GM21423 (cell line): ENCODE measurements at regions not wholly inside any gene's neighbourhood (a gene's known extent, or its start where the extent isn't known, plus 50 kb on each side); places are given as distances from the start of the nearest gene placed in this dataset.
A peak's percentile ranks its signal among the peaks of the same experiment; 100 is the strongest.
"Not testable (repeated sequence)": the region's sequence is repeated elsewhere in the genome, so short reads cannot be mapped to it uniquely, and the experiment has no call there.

Experiments used
- ATAC-seq: cut with Tn5 transposase; IDR thresholded peaks from one replicate; pipeline ENCODE4 v1.9.1; 2021; ENCODE audit warnings: mild to moderate bottlenecking, moderate library complexity; ENCODE audit not compliant: unreplicated experiment

DNA sequence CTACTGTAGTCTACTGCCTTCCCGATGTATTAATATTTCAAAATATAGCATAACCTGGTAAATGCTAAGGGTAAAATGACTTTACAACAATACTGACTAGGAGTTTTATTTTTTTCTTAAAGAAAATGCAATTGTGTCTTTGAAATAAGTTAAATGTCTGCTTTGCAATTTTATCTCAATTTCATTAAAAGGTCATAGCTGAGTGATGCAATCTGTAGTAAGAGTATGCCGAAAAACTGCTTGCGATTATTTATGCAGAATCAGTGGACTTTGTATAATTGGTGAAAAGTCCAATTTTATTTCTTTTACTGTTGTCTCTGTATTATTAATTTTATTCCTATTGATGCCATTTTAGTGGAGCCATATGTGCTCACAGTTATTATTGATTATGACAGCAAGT, 1143.6 kb upstream of the EPHA6 start:
- ATAC-seq = no peak

DNA sequence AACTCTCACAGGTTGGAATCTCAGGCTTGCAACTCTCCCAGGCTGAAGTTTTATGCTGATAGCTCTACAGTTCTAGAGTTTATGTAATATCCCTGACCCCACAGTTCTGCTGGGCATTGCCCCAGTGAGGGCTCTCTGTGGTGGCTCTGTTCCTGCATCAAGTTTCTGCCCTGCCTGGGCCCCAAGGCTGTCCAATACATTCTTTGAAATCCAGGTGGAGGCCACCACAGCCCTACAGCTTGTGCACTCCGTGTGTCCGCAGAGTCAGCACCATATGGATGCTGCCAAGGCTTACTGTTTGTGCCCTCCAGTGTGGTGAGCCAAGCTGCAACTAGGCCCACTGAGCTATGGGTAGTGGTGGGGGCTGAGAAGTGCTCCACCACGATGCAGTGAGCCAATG, 1141.2 kb upstream of the EPHA6 start:
- ATAC-seq = no peak

DNA sequence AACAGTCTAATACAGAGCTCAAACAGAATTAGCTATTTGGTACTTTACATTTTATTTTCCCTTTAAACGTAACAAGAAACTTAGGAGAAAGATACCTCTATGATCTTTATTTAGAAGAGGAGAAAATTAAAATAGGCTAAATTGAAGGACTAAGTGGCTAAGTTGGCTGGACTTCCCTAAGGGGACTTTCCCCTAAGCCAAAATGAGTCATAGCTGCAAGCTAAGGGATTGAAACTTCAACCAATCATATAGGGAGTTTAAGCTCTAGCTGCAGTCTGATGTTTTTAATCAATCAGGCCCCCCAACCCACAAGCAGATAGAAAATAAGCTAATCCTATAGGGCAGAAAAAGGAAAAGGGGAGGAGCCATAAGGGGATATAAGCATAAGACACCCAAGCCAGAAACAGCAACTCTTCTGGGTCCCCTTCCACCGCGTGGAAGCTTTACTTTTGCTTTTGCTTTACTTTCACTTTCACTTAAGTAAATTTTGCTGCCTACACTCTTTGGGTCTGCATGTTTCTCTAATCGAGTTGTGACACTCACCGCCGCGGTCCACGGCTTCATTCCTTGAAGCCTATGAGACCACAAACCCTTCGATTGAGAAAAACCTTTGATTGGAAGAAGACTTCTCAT, 1108.5 kb upstream of the EPHA6 start:
- ATAC-seq = peak; percentile 79

DNA sequence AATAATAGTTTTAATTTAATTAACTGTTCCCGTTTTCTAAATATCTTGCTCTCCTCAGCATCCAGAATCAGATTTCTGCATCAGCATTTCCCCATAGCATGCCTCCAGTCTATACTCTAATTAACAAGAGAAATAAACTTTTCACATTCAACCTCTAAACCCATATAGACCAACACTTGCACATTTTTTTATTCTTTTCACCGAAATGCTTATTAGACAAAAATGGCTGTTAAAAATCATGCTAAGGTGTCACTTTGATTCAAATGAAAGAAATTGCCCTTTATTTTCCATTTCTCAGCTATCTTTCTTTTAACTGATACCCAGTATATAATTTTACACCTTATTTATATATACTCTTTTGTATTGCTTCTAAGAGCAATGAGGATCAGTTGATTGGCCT, 1107.1 kb upstream of the EPHA6 start:
- no peak for ATAC-seq

GRCh38 chr3:95710684-95711083, 1103.7 kb upstream of the EPHA6 start:
- no peak for ATAC-seq

DNA sequence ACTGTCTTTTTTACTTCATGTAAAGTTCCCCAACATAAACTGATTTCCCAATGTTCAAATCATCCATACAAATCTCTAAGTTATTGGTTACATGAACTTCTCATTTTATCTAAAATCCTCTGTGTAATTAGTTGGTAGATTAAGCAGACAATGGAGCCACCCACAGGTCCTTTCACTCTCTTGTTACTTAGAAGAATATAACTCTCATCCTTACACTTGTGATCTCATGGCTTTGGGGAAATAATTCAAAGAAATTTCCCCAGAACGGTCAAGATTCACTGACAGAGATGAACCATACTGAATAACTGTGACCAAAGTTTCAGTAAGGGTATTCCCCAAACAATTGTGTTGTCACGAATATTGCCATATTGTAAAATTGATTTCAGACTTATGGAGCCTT, 1102.6 kb upstream of the EPHA6 start:
- no peak for ATAC-seq

GRCh38 chr3:95715128-95715527, 1099.3 kb upstream of the EPHA6 start:
- no peak for ATAC-seq

DNA sequence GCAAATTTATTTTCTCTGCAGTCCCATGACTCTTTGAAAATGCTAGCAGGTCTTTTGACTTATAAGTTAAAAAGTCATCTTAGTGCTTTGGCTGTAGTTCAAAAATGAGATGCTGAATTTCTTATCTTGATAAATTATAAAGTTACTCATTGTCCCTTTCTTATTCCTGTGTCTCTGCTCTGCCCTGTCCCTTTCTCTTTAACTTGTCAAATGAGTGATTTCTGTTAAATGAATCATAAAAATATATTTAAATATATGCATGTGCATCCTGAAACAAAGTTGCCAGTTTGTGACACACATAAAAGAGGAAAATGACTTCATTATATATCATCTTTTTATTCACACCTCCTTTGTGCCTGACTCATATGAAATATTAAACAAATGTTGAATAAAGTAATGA, 1097.3 kb upstream of the EPHA6 start:
- ATAC-seq = no peak

GRCh38 chr3:95718168-95718567, 1096.2 kb upstream of the EPHA6 start:
- no peak for ATAC-seq

- ATAC-seq = no peak
These were observed 1094.9 kb upstream of the EPHA6 start for GRCh38 chr3:95719481-95719880.

- peak; percentile 88 for ATAC-seq
These were observed 1092.5 kb upstream of the EPHA6 start for GRCh38 chr3:95721938-95722337.

DNA sequence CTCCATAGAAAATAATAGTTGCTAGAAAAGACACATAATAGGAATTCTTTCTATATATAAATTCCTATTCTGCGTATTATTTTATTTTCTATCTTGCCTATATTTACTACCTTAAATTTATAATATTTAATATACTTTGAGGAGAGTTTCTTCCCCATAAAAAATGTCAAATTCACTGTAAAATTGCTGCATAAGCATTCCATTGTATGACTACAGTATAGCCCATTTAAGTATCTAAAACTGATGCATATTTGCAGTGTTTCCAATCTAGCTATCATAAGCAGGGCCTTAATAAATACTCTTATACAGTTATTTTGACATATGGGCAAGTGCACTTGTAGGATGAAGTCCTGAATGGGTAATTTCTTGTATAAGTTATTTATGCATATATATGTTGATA, 1088.6 kb upstream of the EPHA6 start:
- no peak for ATAC-seq

DNA sequence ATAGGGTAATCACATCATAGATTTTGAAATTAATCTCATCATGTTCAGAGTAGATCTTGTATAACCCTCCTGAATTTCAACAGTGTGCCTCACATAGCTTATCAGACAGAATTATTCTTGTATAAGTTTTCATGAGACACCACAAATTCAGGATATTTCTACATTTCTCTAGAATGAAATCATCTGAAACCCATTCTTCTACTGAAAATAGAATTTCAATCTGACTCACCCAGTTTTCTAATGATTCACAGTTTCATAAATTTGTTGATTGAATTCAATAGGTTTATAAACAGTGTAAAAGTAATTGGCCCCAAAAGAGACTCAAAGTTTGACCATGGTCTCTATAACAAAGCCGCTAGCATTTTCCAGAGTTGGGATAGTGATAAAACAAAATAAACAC, 1082.6 kb upstream of the EPHA6 start:
- no peak for ATAC-seq

DNA sequence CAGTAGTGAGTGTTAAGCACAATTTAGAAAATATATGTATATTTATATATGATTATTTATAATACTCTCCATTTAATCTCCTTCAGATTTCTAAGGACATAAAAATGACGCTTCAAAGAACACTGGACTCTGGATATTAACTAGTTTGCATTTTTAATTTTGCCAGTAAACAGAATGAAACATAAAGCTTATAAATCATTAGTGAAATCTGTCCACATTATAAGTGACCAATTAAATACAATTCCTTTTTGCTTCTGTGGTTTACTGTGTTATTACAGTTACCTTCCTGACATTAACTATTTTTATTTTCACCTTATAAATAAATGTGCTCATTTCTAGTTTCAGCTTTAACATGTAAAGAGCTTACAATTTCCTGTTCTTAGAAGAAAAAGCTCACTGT, 1081.1 kb upstream of the EPHA6 start:
- no peak for ATAC-seq

DNA sequence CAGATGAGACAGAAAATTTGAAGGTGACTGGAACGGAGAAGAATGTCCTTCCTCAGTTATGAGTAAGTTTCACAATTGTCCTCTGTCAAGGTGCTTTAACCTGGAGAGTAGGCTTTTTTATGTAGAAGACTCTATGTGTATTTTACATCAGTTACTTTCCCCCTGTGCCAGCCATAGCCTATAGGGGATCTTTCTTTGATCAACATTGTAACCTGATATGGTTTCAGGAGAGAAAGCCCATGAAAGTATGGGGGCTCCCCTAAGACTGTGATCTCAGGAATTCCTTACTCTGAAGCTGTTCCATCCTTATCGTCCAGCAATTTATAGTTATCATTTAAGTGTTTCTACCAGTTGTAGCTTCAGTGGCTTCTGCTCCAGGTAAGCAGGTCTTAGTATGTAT, 1076.3 kb upstream of the EPHA6 start:
- ATAC-seq = no peak

DNA sequence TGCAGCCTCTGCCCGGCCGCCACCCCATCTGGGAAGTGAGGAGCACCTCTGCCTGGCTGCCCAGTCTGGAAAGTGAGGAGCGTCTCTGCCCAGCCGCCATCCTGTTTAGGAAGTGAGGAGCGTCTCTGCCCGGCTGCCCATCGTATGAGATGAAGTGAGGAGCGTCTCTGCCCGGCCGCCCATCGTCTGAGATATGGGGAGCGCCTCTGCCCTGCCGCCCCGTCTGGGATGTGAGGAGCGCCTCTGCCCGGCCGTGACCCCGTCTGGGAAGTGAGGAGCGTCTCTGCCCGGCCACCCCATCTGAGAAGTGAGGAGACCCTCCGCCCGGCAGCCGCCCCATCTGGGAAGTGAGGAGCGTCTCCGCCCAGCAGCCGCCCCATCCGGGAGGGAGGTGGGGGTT, 1069.5 kb upstream of the EPHA6 start:
- not testable (repeated sequence) for ATAC-seq

DNA sequence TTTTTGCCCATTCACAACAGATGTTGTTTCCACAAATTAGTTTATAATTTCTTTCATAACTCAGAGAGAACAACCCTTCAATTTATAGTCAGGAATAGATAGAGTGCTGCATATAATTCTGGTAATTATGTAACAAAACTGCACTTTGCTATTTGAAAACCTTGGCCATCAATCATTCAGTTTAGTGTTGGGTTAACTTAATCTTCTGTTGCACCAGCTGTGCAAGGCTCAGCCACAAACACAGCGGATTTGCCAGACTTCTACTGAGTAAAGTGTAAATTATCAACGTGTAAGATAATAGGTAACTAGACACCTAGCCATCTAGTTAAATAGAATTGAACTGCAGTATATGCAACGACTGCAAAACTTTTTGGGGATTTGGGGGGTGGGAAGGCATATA, 1064.3 kb upstream of the EPHA6 start:
- ATAC-seq = no peak

DNA sequence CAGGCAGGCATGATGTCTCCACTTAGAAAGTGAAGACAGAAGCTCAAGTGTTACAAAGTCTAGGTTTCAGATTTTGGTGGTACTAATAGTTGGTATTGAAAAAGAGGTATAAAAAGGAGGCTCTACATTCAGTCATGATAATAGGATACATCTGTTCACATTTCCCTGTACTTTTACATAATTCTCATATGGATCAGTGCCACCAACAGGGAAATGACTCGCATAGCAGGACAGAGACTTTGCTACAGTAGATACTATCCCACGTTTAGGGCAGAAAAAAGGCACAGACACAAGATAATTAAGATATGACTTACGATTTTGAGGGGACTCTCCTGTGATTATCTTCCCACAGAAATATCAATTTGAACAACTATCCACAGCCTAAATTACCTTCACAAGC, 1062.9 kb upstream of the EPHA6 start:
- no peak for ATAC-seq

GRCh38 chr3:95752199-95752598, 1062.2 kb upstream of the EPHA6 start:
- no peak for ATAC-seq

DNA sequence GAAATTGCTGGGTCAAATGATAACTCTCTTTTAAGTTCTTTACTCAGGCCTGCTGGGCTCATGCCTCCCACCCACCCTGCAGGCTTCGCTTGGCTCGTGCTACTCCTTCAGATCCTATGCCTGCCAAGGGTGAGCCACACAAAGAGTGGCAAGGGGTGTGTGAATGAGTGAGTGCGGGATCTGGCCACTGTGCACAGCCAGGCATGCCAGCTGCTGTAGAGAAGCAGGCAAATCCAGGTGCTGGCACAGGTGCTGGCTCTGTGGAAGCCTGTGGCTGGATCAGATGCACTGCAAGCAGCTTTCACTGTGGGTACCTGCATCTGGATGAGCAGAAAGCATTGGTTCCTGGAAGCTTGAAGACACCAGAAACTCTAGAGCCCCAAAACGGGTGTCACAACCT, 1055.7 kb upstream of the EPHA6 start:
- no peak for ATAC-seq

DNA sequence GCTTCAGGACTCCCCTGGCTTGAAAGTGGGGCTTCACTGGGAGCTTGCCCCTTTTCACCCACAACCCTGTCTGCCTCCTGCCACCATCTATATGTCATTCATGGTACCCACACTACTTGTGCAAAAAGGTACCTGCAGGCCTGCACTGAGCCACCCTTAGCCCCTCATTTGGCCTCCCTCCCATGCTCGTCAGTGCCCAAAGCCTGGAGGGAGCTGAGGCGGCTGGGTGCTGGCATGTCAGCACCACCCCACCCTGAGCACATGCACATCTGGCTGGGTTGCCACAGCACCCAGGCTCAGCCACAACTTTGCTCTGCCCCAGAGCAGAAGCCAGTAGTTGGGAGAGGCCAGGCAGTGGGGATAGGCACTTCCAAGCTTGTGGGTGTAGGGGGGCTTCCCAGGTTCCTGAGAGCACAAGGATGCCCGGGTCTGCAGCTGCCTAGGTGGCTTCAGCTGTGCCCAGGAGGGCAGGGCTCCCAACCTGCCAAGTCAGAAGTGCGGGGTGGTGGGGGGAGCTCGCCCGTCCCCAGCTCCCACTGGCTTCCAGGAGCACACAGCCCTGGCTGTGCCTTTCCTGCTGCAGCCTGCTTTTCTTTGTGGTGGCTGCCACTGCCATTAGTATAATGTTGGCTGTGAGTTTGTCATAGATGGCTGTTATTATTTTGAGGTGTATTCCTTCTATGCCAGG, 1054.6 kb upstream of the EPHA6 start:
- ATAC-seq = no peak

DNA sequence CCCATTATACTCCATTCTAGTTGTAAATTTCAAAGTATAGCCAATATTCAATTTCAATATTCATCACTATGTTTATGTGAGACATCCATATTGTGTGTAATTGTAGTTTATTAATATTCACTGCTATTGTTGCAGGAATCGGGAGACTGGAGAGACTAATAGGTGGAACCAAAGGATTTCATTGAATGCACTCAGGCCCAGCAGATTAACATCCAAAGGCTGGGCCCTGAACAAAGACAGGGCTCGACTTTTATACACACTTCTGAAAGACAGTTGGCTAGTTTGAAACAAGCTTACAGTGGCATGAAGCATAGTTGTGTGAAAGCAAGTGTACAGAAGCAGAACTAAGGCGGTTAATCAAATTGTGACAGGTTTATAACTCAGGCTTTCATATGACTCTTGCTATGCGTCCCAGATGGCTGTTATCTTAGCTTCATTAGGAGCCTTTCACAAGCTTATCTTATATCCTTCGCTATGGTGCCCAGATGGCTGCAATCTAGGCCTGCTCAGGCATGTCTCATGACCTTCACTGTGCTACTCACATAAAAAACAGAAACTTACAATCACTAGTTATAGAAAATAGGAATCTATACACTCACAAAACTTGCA, 1038.8 kb upstream of the EPHA6 start:
- ATAC-seq = no peak

DNA sequence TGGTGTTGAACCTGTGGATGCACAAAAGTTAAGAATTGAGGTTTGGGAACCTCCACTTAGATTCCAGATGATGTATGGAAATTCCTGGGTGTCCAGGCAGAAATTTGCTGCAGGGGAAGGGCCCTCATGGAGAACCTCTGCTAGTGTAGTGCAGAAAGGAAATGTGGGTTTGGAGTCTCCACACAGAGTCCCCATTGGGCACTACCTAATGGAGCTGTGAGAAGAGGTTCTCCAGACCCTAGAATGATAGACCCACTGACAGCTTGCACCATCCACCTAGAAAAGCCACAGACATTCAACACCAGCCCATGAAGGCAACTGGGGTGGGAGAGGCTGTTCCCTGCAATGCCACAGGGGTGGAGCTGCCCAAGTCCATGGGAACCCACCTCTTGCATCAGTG, 1032.8 kb upstream of the EPHA6 start:
- ATAC-seq = no peak
